HG02884 (cell line): ENCODE measurements at regions not wholly inside any gene's neighbourhood (a gene's known extent, or its start where the extent isn't known, plus 50 kb on each side); places are given as distances from the start of the nearest gene placed in this dataset.
A peak's percentile ranks its signal among the peaks of the same experiment; 100 is the strongest.

Experiments
- ATAC-seq: cut with Tn5 transposase; IDR thresholded peaks from one replicate; pipeline ENCODE4 v1.9.1; 2021; ENCODE audit warnings: mild to moderate bottlenecking, moderate library complexity; ENCODE audit not compliant: unreplicated experiment

- no peak for ATAC-seq
Observed at GRCh38 chr5:173741087-173741486, 124.6 kb upstream of the BOD1 start.

GRCh38 chr5:173741729-173742431 lies 125.4 kb upstream of the BOD1 start:
- peak; percentile 16 for ATAC-seq

- peak; percentile 65 for ATAC-seq
Observed at GRCh38 chr5:173742432-173742816, 126.0 kb upstream of the BOD1 start.

- ATAC-seq: peak; percentile 38
Observed at GRCh38 chr5:173743641-173744343, 127.3 kb upstream of the BOD1 start.

- no peak for ATAC-seq
Observed at GRCh38 chr5:173744551-173744950, 128.1 kb upstream of the BOD1 start.

- ATAC-seq: no peak
Observed at GRCh38 chr5:173745123-173745522, 128.7 kb upstream of the BOD1 start.

GRCh38 chr5:173745557-173745956 lies 129.1 kb upstream of the BOD1 start:
- ATAC-seq: no peak

GRCh38 chr5:173746047-173746646 lies 129.7 kb upstream of the BOD1 start:
- ATAC-seq: no peak

- ATAC-seq: no peak
Observed at GRCh38 chr5:173747876-173748275, 131.4 kb upstream of the BOD1 start.

GRCh38 chr5:173750538-173751265 lies 134.3 kb upstream of the BOD1 start:
- ATAC-seq: no peak

GRCh38 chr5:173751266-173751600 lies 134.8 kb upstream of the BOD1 start:
- no peak for ATAC-seq

- no peak for ATAC-seq
Observed at GRCh38 chr5:173752653-173753052, 135.5 kb upstream of the CPEB4 start.

GRCh38 chr5:173753307-173754168 lies 134.6 kb upstream of the CPEB4 start:
- no peak for ATAC-seq

GRCh38 chr5:173755319-173755718 lies 132.8 kb upstream of the CPEB4 start:
- ATAC-seq: no peak

- no peak for ATAC-seq
Observed at GRCh38 chr5:173757403-173758209, 130.5 kb upstream of the CPEB4 start.

- no peak for ATAC-seq
Observed at GRCh38 chr5:173758676-173759075, 129.5 kb upstream of the CPEB4 start.

- ATAC-seq: no peak
Observed at GRCh38 chr5:173759691-173760090, 128.5 kb upstream of the CPEB4 start.

- ATAC-seq: no peak
Observed at GRCh38 chr5:173760461-173761177, 127.5 kb upstream of the CPEB4 start.

- no peak for ATAC-seq
Observed at GRCh38 chr5:173761178-173761513, 127.0 kb upstream of the CPEB4 start.
